SKM-1 (cell line): ENCODE measurements at regions not wholly inside any gene's neighbourhood (a gene's known extent, or its start where the extent isn't known, plus 50 kb on each side); places are given as distances from the start of the nearest gene placed in this dataset.
"Not testable (repeated sequence)": the region's sequence is repeated elsewhere in the genome, so short reads cannot be mapped to it uniquely, and the experiment has no call there.

Experiments used
- DNase-seq: peaks from one replicate; lab custom pipeline; 2025; ENCODE audit not compliant: unreplicated experiment; lab: John Stamatoyannopoulos, UW

GRCh38 chr3:146781059-146781458 lies 175.9 kb upstream of the PLSCR5 start:
- no peak for DNase-seq

- no peak for DNase-seq
Observed at GRCh38 chr3:146780251-146780650, 175.1 kb upstream of the PLSCR5 start.

GRCh38 chr3:146777941-146778340 lies 172.8 kb upstream of the PLSCR5 start:
- DNase-seq, result no peak

GRCh38 chr3:146772211-146772743 lies 167.1 kb upstream of the PLSCR5 start:
- no peak for DNase-seq

- DNase-seq, result no peak
Observed at GRCh38 chr3:146770881-146771280, 165.7 kb upstream of the PLSCR5 start.

- no peak for DNase-seq
Observed at GRCh38 chr3:146770301-146770700, 165.2 kb upstream of the PLSCR5 start.

GRCh38 chr3:146757759-146758158 lies 152.6 kb upstream of the PLSCR5 start:
- no peak for DNase-seq

- DNase-seq, result no peak
Observed at GRCh38 chr3:146750196-146750595, 145.1 kb upstream of the PLSCR5 start.

GRCh38 chr3:146747928-146748327 lies 142.8 kb upstream of the PLSCR5 start:
- no peak for DNase-seq

GRCh38 chr3:146747051-146747450 lies 141.9 kb upstream of the PLSCR5 start:
- no peak for DNase-seq

GRCh38 chr3:146746190-146746589 lies 141.0 kb upstream of the PLSCR5 start:
- DNase-seq, result no peak

GRCh38 chr3:146739203-146739671 lies 134.1 kb upstream of the PLSCR5 start:
- no peak for DNase-seq

GRCh38 chr3:146732325-146732724 lies 127.2 kb upstream of the PLSCR5 start:
- DNase-seq, result no peak

GRCh38 chr3:146715170-146715569 lies 110.0 kb upstream of the PLSCR5 start:
- no peak for DNase-seq

GRCh38 chr3:146712806-146713205 lies 107.7 kb upstream of the PLSCR5 start:
- DNase-seq, result no peak

GRCh38 chr3:146709969-146710368 lies 104.8 kb upstream of the PLSCR5 start:
- DNase-seq, result no peak

- no peak for DNase-seq
Observed at GRCh38 chr3:146705225-146705624, 100.1 kb upstream of the PLSCR5 start.

GRCh38 chr3:146702237-146702636 lies 97.1 kb upstream of the PLSCR5 start:
- no peak for DNase-seq

- no peak for DNase-seq
Observed at GRCh38 chr3:146701246-146701645, 96.1 kb upstream of the PLSCR5 start.

- not testable (repeated sequence) for DNase-seq
Observed at GRCh38 chr3:146700025-146700424, 94.9 kb upstream of the PLSCR5 start.

- no peak for DNase-seq
Observed at GRCh38 chr3:146692254-146692653, 87.1 kb upstream of the PLSCR5 start.

GRCh38 chr3:146685050-146685814 lies 80.1 kb upstream of the PLSCR5 start:
- no peak for DNase-seq

- DNase-seq, result no peak
Observed at GRCh38 chr3:146682171-146682570, 77.0 kb upstream of the PLSCR5 start.
